ENCODE measurements at regions not wholly inside any gene's neighbourhood (a gene's known extent, or its start where the extent isn't known, plus 50 kb on each side); places are given as distances from the start of the nearest gene placed in this dataset.
"Not testable (repeated sequence)": the region's sequence is repeated elsewhere in the genome, so short reads cannot be mapped to it uniquely, and the experiment has no call there.

GRCh38 chr2:15823459-15824396 lies 116.6 kb upstream of the MYCN start:
- DNase-seq (ENCODE audit: low read depth in 2 of 2): no peak

GRCh38 chr2:15824467-15824866 lies 115.9 kb upstream of the MYCN start:
- not testable (repeated sequence) for DNase-seq (ENCODE audit: low read depth in 2 of 2)

- DNase-seq (ENCODE audit: low read depth in 2 of 2): no peak
These were observed 114.9 kb upstream of the MYCN start for GRCh38 chr2:15825276-15825980.

- DNase-seq (ENCODE audit: low read depth in 2 of 2): no peak
These were observed 114.1 kb upstream of the MYCN start for GRCh38 chr2:15826273-15826717.

GRCh38 chr2:15827001-15827400 lies 113.3 kb upstream of the MYCN start:
- DNase-seq (ENCODE audit: low read depth in 2 of 2): no peak

GRCh38 chr2:15828576-15828975 lies 111.8 kb upstream of the MYCN start:
- no peak for DNase-seq (ENCODE audit: low read depth in 2 of 2)

GRCh38 chr2:15829091-15829801 lies 111.1 kb upstream of the MYCN start:
- no peak for DNase-seq (ENCODE audit: low read depth in 2 of 2)

- DNase-seq (ENCODE audit: low read depth in 2 of 2): no peak
These were observed 110.4 kb upstream of the MYCN start for GRCh38 chr2:15829985-15830384.

- no peak for DNase-seq (ENCODE audit: low read depth in 2 of 2)
These were observed 109.3 kb upstream of the MYCN start for GRCh38 chr2:15830937-15831549.

- no peak for DNase-seq (ENCODE audit: low read depth in 2 of 2)
These were observed 108.2 kb upstream of the MYCN start for GRCh38 chr2:15832030-15832709.

- no peak for DNase-seq (ENCODE audit: low read depth in 2 of 2)
These were observed 107.3 kb upstream of the MYCN start for GRCh38 chr2:15832849-15833680.

- no peak for DNase-seq (ENCODE audit: low read depth in 2 of 2)
These were observed 106.6 kb upstream of the MYCN start for GRCh38 chr2:15833731-15834130.

- no peak for DNase-seq (ENCODE audit: low read depth in 2 of 2)
These were observed 105.8 kb upstream of the MYCN start for GRCh38 chr2:15834381-15835031.

GRCh38 chr2:15835991-15836688 lies 104.2 kb upstream of the MYCN start:
- no peak for DNase-seq (ENCODE audit: low read depth in 2 of 2)

- DNase-seq (ENCODE audit: low read depth in 2 of 2): no peak
These were observed 103.4 kb upstream of the MYCN start for GRCh38 chr2:15836689-15837610.

- no peak for DNase-seq (ENCODE audit: low read depth in 2 of 2)
These were observed 101.8 kb upstream of the MYCN start for GRCh38 chr2:15838481-15839090.

- no peak for DNase-seq (ENCODE audit: low read depth in 2 of 2)
These were observed 100.8 kb upstream of the MYCN start for GRCh38 chr2:15839426-15840124.
